ENCODE measurements at regions not wholly inside any gene's neighbourhood (a gene's known extent, or its start where the extent isn't known, plus 50 kb on each side); places are given as distances from the start of the nearest gene placed in this dataset.

GRCh38 chr13:38539632-38540031 lies 147.2 kb upstream of the FREM2 start:
- TF ChIP-seq CTCF (IDR thresholded peaks at IDR 0.05 in 8 of 11, conservative IDR thresholded peaks at IDR 0.05 in 3 of 11) = no peak
- no peak for TF ChIP-seq POLR2AphosphoS5 (IDR thresholded peaks at IDR 0.05)
- no peak for TF ChIP-seq POLR2A (IDR thresholded peaks at IDR 0.05)
